ENCODE measurements at regions not wholly inside any gene's neighbourhood (a gene's known extent, or its start where the extent isn't known, plus 50 kb on each side); places are given as distances from the start of the nearest gene placed in this dataset.

GRCh38 chr3:178226094-178226493 lies 310.1 kb upstream of the KCNMB2 start:
- TF ChIP-seq CTCF (IDR thresholded peaks at IDR 0.05) = no peak
- no peak for TF ChIP-seq POLR2A (IDR thresholded peaks at IDR 0.05)

All from thyroid gland (tissue), 4 donors.